Fibroblast of lung (primary cell): ENCODE measurements at regions not wholly inside any gene's neighbourhood (a gene's known extent, or its start where the extent isn't known, plus 50 kb on each side); places are given as distances from the start of the nearest gene placed in this dataset.

ENCODE experiments used
- CTCF ChIP-seq, 2 donors: IDR thresholded peaks in 1 of 2; conservative IDR thresholded peaks in 1 of 2; 1 replicate in 1 of 2; 2 replicates in 1 of 2; pipeline ENCODE4 v1.5.1; 2011 to 2012; ENCODE audit warnings: low read length in 2 of 2, control low read depth in 1 of 2, inconsistent platforms in 1 of 2, low read depth in 1 of 2, mild to moderate bottlenecking in 1 of 2
- EZH2 ChIP-seq: IDR thresholded peaks from 2 replicates; pipeline ENCODE4 v1.5.1; 2012; ENCODE audit warnings: low read length, control low read depth, mild to moderate bottlenecking; ENCODE audit errors: missing control alignments

- TF ChIP-seq EZH2 (no peak), CTCF (conservative IDR thresholded peaks at IDR 0.05 in 1 of 2, IDR thresholded peaks at IDR 0.05 in 1 of 2; ENCODE audit: low read depth in 1 of 2, low read length in 2 of 2) (no peak)
These were observed 417.6 kb downstream of the PTPRU start for GRCh38 chr1:29653886-29654450.
